Suprapubic skin (tissue), 4 donors: ENCODE measurements at regions not wholly inside any gene's neighbourhood (a gene's known extent, or its start where the extent isn't known, plus 50 kb on each side); places are given as distances from the start of the nearest gene placed in this dataset.

Experiments used
- DNase-seq, 2 donors: peaks; one replicate each; pipeline ENCODE4 v3.0.0-alpha.2; 2019; ENCODE audit warnings: low spot score in 2 of 2
- H3K27ac ChIP-seq: fragments of 200-600 bp; sonication (generic); one replicate; pipeline ENCODE4 v1.5.1; 2019
- H3K27me3 ChIP-seq: fragments of 200-600 bp; sonication (generic); one replicate; pipeline ENCODE4 v1.5.1; 2019
- H3K36me3 ChIP-seq: fragments of 200-600 bp; sonication (generic); one replicate; pipeline ENCODE4 v1.5.1; 2019
- H3K4me1 ChIP-seq: fragments of 200-600 bp; sonication (generic); one replicate; pipeline ENCODE4 v1.5.1; 2019
- H3K4me3 ChIP-seq: fragments of 200-600 bp; sonication (generic); one replicate; pipeline ENCODE4 v1.5.1; 2019; ENCODE audit warnings: mild to moderate bottlenecking
- H3K9me3 ChIP-seq: fragments of 200-600 bp; sonication (generic); one replicate; pipeline ENCODE4 v1.5.1; 2019
- CTCF ChIP-seq, 2 donors: fragments of 200-600 bp in 1 of 2; fragments of 450-650 bp in 1 of 2; sonication (generic) in 1 of 2; IDR thresholded peaks; one replicate each; pipeline ENCODE4 v1.5.1; 2016 to 2019; ENCODE audit warnings: antibody characterized with exemption in 2 of 2, mild to moderate bottlenecking in 1 of 2, moderate library complexity in 1 of 2
- EP300 ChIP-seq: sonication (generic); formaldehyde crosslinking; IDR thresholded peaks from one replicate; pipeline ENCODE4 v1.6.1; 2017; ENCODE audit warnings: antibody characterized with exemption
- POLR2A ChIP-seq, 2 donors: fragments of 450-650 bp; IDR thresholded peaks; one replicate each; pipeline ENCODE4 v1.6.1; 2017; ENCODE audit warnings: antibody characterized with exemption in 2 of 2, mild to moderate bottlenecking in 2 of 2, moderate library complexity in 2 of 2
- POLR2AphosphoS5 ChIP-seq, 3 donors: sonication (generic); formaldehyde crosslinking; IDR thresholded peaks; one replicate each; pipeline ENCODE4 v1.6.1; 2017; ENCODE audit warnings: antibody characterized with exemption in 3 of 3
- WGBS: methylation state at CpG from one replicate; pipeline ENCODE4 v1.1.5; 2018; 5-methylcytosine and 5-hydroxymethylcytosine counted together

- Histone ChIP-seq H3K4me3 (no peak overlapping the region), H3K27me3 (no peaks in the 10 kb centered on the region), H3K4me1 (peaks cover 12% of the 10 kb centered on the region), H3K9me3 (no peaks in the 10 kb centered on the region), H3K27ac (no peak overlapping the region), H3K36me3 (no peaks in the 10 kb centered on the region)
- DNase-seq = no peak
- no peak for TF ChIP-seq POLR2AphosphoS5 (IDR thresholded peaks at IDR 0.05)
- no peak for TF ChIP-seq EP300
- TF ChIP-seq POLR2A (IDR thresholded peaks at IDR 0.05) = no peak
- no peak for TF ChIP-seq CTCF (IDR thresholded peaks at IDR 0.05)
- WGBS = 37% methylated on average over 9 of the region's 14 CpGs
These were observed 231.2 kb downstream of the FGF9 start for GRCh38 chr13:21901811-21902708.

GRCh38 chr13:21902709-21903098 is 231.8 kb downstream of the FGF9 start:
- TF ChIP-seq CTCF (IDR thresholded peaks at IDR 0.05) (no peak), POLR2A (IDR thresholded peaks at IDR 0.05) (no peak), EP300 (no peak), POLR2AphosphoS5 (IDR thresholded peaks at IDR 0.05) (no peak)
- DNase-seq = no peak
- H3K36me3 ChIP-seq = no peaks in the 10 kb centered on the region
- WGBS = 49% methylated on average over 8 of the region's 8 CpGs
- H3K4me3 ChIP-seq = no peak overlapping the region
- H3K9me3 ChIP-seq = no peaks in the 10 kb centered on the region
- no peaks in the 10 kb centered on the region for H3K27me3 ChIP-seq
- no peak overlapping the region for H3K27ac ChIP-seq
- H3K4me1 ChIP-seq = peaks cover 12% of the 10 kb centered on the region

- no peak overlapping the region for H3K27ac ChIP-seq
- 39% methylated on average over 5 of the region's 5 CpGs for WGBS
- no peaks in the 10 kb centered on the region for H3K9me3 ChIP-seq
- H3K4me3 ChIP-seq = no peak overlapping the region
- H3K36me3 ChIP-seq = no peaks in the 10 kb centered on the region
- TF ChIP-seq CTCF (IDR thresholded peaks at IDR 0.05) (no peak), EP300 (no peak), POLR2AphosphoS5 (IDR thresholded peaks at IDR 0.05) (no peak)
- peaks cover 12% of the 10 kb centered on the region for H3K4me1 ChIP-seq
- no peak for DNase-seq
- H3K27me3 ChIP-seq = no peaks in the 10 kb centered on the region
These were observed 234.6 kb downstream of the FGF9 start for GRCh38 chr13:21905486-21905885.

GRCh38 chr13:21909331-21909730 is 238.5 kb downstream of the FGF9 start:
- H3K4me3 ChIP-seq = no peak overlapping the region
- no peak for DNase-seq
- no peaks in the 10 kb centered on the region for H3K4me1 ChIP-seq
- H3K27ac ChIP-seq = no peak overlapping the region
- TF ChIP-seq POLR2A (IDR thresholded peaks at IDR 0.05) (no peak), CTCF (IDR thresholded peaks at IDR 0.05) (no peak), POLR2AphosphoS5 (IDR thresholded peaks at IDR 0.05) (no peak), EP300 (no peak)
- no peaks in the 10 kb centered on the region for H3K36me3 ChIP-seq
- no peaks in the 10 kb centered on the region for H3K9me3 ChIP-seq
- no peaks in the 10 kb centered on the region for H3K27me3 ChIP-seq
- 38% methylated on average over 6 of the region's 7 CpGs for WGBS

GRCh38 chr13:21910546-21910945 is 239.7 kb downstream of the FGF9 start:
- Histone ChIP-seq H3K4me3 (no peak overlapping the region), H3K27ac (no peak overlapping the region), H3K9me3 (no peaks in the 10 kb centered on the region), H3K27me3 (no peaks in the 10 kb centered on the region), H3K4me1 (no peaks in the 10 kb centered on the region), H3K36me3 (no peaks in the 10 kb centered on the region)
- WGBS = 61% methylated on average over 5 of the region's 6 CpGs
- no peak for DNase-seq
- no peak for TF ChIP-seq EP300
- no peak for TF ChIP-seq POLR2AphosphoS5 (IDR thresholded peaks at IDR 0.05)
- no peak for TF ChIP-seq CTCF (IDR thresholded peaks at IDR 0.05)
- TF ChIP-seq POLR2A (IDR thresholded peaks at IDR 0.05) = no peak
